ENCODE measurements at regions not wholly inside any gene's neighbourhood (a gene's known extent, or its start where the extent isn't known, plus 50 kb on each side); places are given as distances from the start of the nearest gene placed in this dataset.

DNA sequence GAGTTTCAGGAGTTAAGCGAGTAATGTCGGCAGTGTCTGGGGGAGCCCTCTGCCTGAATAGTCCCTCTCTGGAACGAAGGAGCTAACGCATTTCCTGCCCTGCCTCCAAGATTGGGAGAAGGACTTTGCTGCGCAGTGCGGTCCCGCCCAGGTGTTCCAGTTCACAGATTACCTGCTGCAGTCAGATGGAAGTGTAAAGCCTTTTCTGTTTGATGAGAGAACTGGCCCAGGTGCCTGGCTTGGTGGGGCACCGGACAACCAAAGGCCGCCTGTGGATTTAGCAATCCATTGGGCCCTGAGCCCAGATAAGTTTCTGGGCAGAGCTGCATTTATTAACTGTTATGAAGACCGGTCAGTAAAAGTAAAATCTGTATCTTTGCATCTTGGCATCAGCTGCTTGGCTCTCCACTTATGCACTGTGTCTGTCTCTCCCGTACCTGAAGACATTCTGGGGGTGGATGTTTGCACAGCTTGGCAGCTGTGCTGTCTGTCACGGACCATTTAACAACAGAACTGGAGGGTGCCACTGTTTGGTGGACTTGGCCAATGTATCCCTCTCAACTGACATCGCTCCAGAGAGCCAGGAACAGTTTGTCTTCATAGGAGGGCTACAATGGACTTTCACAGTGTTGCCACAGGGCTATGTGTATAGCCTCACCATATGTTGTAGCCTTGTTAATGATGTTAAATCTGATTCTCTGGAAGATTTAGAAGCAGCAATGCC is 654.7 kb upstream of the ZWINT start:
- no peak for DNase-seq (ENCODE audit: low spot score)

- no peak for DNase-seq (ENCODE audit: low spot score)
Measured at GRCh38 chr10:57015187-57015586, 654.1 kb upstream of the ZWINT start.

DNA sequence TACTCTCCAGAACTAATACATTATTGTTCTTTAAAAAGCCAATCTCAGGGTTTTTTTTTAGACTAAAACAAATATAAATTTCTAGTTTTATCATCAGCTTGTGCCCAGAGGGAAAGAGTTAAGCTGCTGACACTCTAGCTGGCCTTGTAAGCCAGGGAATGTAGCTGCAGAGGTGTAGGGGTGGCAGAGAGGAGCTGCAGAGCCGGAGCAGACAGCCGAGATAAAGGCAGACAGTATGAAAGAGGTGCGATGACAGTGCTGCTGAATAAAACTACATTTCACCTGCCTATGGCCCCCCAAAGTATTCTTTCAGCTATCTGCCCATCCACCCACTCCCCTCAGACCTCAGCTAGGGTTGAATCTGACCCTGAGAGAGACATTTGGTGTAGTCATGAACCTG is 653.7 kb upstream of the ZWINT start:
- DNase-seq (ENCODE audit: low spot score), result no peak

DNA sequence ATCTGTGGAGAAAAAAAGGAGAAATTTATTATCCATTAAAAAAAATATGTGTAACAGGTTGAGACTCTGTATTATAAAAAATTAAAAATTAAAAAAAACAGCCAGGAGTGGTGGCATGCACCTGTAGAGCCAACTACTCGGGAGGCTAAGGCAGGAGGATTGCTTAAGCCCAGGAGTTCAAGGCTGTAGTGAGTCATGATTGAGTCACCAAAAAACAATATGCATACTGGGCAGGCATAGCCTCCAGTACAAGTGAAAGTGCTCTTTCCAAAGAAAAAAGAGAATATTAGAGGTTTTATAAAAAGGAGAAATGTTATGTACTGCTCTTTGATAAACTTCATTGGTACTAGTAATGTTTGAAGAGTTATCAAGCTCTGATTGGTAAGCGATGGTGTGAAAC is 647.1 kb upstream of the ZWINT start:
- no peak for DNase-seq (ENCODE audit: low spot score)

GRCh38 chr10:56991591-56992069 is 630.6 kb upstream of the ZWINT start:
- no peak for DNase-seq (ENCODE audit: low spot score)

- no peak for DNase-seq (ENCODE audit: low spot score)
Measured at GRCh38 chr10:56975513-56975912, 614.5 kb upstream of the ZWINT start.

GRCh38 chr10:56973766-56974165 is 612.7 kb upstream of the ZWINT start:
- no peak for DNase-seq (ENCODE audit: low spot score)

GRCh38 chr10:56943221-56943755 is 582.2 kb upstream of the ZWINT start:
- DNase-seq (ENCODE audit: low spot score), result no peak

- DNase-seq (ENCODE audit: low spot score), result no peak
Measured at GRCh38 chr10:56934515-56934914, 573.5 kb upstream of the ZWINT start.

DNA sequence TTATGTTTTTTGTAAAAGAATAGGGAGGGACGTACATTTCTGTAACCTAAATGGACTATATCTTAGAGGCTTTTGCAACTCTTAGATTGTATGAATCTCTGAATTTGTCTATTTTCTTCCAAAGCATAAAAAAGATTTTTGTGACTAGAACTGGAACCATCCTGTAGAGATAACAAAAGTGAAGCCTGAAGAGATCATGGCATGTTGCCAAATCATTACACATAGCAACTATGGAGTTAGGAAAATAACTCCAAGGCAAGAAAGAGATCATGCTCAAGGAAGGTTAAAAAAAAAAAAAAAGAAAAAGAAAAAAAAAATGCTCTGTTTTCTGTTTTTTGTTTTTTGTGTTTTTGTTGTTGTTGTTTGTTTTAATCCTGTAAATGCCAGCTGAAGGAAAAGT is 567.7 kb upstream of the ZWINT start:
- no peak for DNase-seq (ENCODE audit: low spot score)

- DNase-seq (ENCODE audit: low spot score), result no peak
Measured at GRCh38 chr10:56927701-56928100, 566.6 kb upstream of the ZWINT start.

DNA sequence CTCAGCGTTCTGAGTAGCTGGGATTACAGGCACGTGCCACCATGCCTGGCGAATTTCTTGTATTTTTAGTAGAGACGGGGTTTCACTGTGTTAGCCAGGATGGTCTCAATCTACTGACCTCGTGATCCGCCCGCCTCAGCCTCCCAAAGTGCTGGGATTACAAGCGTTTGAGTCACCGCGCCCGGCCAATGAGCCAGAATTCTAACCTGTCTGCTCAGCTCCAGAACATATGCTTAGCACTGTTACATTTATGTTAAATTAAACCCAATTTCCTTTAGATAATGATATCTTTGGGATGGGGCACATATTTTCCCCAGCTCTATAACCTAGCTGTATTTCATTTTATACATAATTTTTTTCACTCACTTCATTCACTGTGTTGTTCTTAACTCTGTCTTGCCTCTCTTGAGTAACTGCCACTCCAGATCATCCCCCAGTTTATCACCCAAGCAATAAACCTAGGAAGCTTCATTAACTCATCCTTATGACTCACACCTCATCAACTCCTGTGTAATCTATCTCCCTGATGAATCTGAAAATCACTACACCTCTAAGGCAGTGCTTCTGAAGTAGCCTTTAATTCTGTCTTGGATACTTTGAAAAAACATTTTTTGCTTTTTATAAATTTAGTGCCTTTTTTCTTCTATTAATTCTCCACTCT is 559.7 kb upstream of the ZWINT start:
- DNase-seq (ENCODE audit: low spot score), result no peak

DNA sequence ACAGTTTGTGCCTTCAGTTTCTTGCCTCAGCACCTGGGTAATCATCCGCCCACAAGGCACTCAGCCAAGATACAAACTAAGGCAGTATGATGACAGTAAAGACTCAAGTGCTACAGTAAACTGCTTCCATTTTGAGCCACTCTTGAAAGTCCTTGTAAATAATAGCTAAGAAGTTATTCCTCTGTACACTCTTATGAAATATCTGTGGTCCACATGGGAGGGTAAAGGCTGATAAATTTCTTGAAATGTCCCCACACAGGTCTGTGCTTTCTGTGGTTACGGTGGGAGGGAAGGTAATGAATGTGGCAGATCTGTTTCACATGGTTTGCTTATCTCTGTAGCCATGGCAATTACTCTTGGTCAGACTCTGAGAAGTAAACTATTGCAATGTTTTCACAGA is 551.0 kb upstream of the ZWINT start:
- no peak for DNase-seq (ENCODE audit: low spot score)

GRCh38 chr10:56905051-56905450 is 544.0 kb upstream of the ZWINT start:
- DNase-seq (ENCODE audit: low spot score), result no peak

- no peak for DNase-seq (ENCODE audit: low spot score)
Measured at GRCh38 chr10:56902554-56902953, 541.5 kb upstream of the ZWINT start.

- DNase-seq (ENCODE audit: low spot score), result no peak
Measured at GRCh38 chr10:56895306-56895705, 534.2 kb upstream of the ZWINT start.

GRCh38 chr10:56881218-56881617 is 520.2 kb upstream of the ZWINT start:
- no peak for DNase-seq (ENCODE audit: low spot score)

- DNase-seq (ENCODE audit: low spot score), result no peak
Measured at GRCh38 chr10:56880606-56881005, 519.5 kb upstream of the ZWINT start.

GRCh38 chr10:56874950-56875349 is 513.9 kb upstream of the ZWINT start:
- no peak for DNase-seq (ENCODE audit: low spot score)

- DNase-seq (ENCODE audit: low spot score), result no peak
Measured at GRCh38 chr10:56871160-56871668, 510.2 kb upstream of the ZWINT start.

DNA sequence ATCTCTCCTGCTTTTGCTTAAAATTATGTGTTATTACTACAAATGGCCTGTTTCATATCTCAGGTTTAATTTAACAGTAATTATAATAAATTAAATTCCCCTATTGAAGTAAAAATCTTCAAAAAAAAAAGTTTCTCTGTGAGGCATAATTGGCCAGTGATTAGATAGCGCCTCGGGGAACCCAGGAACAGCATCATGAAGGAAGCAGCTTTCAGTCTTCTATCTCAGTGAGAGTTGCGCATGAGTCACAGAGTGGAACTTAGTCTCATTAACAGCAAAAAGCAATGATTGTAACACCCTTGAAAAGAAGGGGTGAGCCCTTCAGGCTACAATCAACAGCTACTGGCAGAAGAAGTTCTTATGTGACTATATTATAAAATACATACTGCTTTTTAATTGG is 506.2 kb upstream of the ZWINT start:
- no peak for DNase-seq (ENCODE audit: low spot score)

DNA sequence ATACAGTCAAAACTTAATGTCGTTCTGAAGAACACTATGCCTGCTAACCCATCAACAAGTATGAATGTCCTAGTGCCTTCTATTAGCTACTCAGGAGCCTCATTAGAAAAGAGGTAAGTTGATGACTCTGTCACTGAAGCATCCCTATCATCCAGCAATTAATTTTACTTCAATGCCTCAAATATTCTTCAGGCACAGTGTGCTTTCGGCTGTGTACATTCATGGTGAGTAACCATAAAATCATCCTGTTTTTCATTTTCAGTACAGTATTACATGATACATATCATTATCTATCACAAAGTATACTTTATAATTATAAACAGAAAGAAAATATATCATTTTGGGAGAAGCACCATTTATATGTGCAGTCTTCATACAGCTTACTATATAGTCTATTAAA is 495.5 kb upstream of the ZWINT start:
- no peak for DNase-seq (ENCODE audit: low spot score)

GRCh38 chr10:56844978-56845529 is 484.0 kb upstream of the ZWINT start:
- no peak for DNase-seq (ENCODE audit: low spot score)

All from COLO829 (cell line).